ENCODE measurements at regions not wholly inside any gene's neighbourhood (a gene's known extent, or its start where the extent isn't known, plus 50 kb on each side); places are given as distances from the start of the nearest gene placed in this dataset.

DNA sequence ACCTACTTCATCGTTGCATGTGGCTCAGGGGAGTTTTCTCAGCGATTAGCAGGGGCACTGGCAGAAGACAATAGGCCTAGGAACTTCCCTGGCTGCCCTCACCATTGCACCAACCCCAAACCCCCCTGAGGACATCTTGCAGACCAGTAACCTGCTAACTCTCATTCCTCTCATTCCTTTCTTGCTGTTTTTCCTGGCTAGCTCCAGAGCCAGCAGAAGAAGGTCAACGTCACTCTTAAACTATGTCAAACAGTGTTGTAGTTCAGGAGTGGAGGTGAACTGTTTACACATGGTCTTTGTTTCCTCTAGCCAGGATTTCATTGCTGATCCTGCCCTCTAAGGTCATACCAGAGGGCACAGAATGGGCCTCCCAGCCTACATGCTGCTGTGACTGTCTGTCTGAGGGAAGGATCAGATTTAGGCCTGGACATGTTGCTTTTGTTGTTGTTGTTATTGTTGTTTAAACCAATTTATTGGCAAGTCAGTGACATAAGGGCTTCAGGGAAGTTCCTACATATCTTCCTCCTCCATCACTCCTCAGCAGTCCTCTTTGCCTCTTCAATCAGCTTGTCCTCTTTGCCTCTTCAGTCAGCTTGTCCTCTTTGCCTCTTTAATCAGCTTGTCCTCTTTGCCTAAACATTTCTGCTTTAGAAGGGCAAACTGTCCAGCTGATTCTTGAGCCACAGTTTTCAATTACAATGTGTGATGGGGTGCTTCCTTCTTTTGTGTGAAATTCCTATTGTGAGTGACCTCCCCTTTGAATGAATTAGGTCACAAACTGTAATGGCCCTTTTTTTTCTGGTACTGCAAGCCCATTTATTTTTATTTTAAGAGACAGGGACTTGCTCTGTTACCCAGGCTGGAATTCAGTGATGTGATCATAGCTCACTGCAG lies 471.9 kb upstream of the TNP1 start:
- Mint-ChIP-seq H3K4me3 (no peak overlapping the region), H3K27ac (no peak overlapping the region), H3K36me3 (no peaks in the 10 kb centered on the region), H3K9me3 (no peaks in the 10 kb centered on the region), H3K27me3 (peaks cover 5 to 7% of the 10 kb centered on the region in 2 donors), H3K4me1 (ENCODE audit: low read depth in 2 of 2) (no peaks in the 10 kb centered on the region)
- no peak for ATAC-seq
- no peak for DNase-seq (ENCODE audit: low spot score)

DNA sequence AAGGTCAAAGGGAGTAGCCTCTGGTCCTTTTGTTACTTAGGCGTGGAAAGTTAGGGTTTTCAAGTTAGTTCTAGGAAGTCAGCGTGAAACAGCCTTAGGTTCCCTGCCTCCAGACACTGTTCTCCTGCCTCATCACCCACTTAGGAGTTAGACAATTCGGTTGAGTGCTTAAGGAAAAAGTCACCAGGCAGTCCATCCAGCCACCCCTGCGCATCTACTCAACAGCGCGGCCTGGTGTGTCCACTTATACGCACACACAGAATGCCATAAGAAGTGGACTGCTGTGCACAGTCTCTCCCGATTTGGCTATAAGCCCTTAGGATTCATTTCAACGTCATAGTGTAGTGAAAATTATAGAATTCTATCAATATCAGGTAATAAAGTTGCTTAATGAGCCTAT lies 470.8 kb upstream of the TNP1 start:
- H3K4me1 Mint-ChIP-seq (ENCODE audit: low read depth in 2 of 2), result no peaks in the 10 kb centered on the region
- H3K4me3 Mint-ChIP-seq, result no peak overlapping the region

DNA sequence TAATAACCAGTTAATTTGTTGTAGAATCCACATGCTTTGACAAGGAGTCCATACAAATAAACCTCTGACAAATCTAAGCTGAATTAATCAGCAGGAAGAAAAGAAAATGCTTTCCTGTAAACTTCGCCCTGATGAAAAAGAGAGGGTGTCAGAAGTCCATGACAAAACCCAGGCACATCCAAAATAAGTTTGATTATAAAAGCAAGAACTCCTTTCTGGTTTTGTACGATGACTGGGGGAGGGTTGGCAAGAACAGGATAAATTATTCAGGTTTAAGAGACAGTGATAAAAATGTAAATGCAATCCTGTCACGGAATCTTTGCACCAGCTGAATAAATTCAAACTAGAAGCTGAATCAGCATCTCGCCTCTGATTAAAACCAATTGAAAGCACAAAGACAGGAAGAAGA lies 469.2 kb upstream of the TNP1 start:
- Mint-ChIP-seq H3K36me3 (peaks cover 12% of the 10 kb centered on the region), H3K4me3 (no peak overlapping the region), H3K4me1 (ENCODE audit: low read depth in 2 of 2) (no peaks in the 10 kb centered on the region), H3K9me3 (peaks cover 4% of the 10 kb centered on the region), H3K27ac (no peak overlapping the region), H3K27me3 (peaks cover 6 to 25% of the 10 kb centered on the region in 2 donors)
- no peak for DNase-seq (ENCODE audit: low spot score)
- no peak for ATAC-seq

More for the DNA sequence above, 470.8 kb upstream of the TNP1 start:
- Mint-ChIP-seq H3K27me3 (peaks cover 5 to 11% of the 10 kb centered on the region in 2 donors), H3K36me3 (no peaks in the 10 kb centered on the region), H3K27ac (no peak overlapping the region), H3K9me3 (no peaks in the 10 kb centered on the region)
- ATAC-seq, result no peak
- no peak for DNase-seq (ENCODE audit: low spot score)

DNA sequence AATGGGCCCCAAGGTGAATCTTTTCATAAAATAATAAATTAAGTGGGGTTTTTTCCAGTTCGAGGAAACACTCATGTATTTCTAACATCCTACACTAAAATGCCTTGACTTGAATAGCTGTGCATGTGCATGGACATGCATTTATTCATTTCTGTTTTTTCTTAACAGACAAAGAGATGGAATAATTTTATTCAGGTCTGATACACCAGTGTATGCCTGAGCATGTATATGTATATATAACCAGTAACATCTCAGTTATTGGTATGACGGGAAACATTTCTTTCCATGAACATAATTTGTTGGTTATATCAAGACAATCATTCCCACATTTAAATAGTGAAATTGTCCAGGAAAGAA lies 468.7 kb upstream of the TNP1 start:
- no peaks in the 10 kb centered on the region for H3K4me1 Mint-ChIP-seq (ENCODE audit: low read depth in 2 of 2)
- H3K27ac Mint-ChIP-seq, result no peak overlapping the region
- no peak for DNase-seq (ENCODE audit: low spot score)
- peaks cover 6% of the 10 kb centered on the region for H3K9me3 Mint-ChIP-seq
- no peak overlapping the region for H3K4me3 Mint-ChIP-seq
- ATAC-seq, result no peak
- H3K36me3 Mint-ChIP-seq, result peaks cover 16% of the 10 kb centered on the region
- H3K27me3 Mint-ChIP-seq, result peaks cover 8 to 29% of the 10 kb centered on the region in 2 donors

DNA sequence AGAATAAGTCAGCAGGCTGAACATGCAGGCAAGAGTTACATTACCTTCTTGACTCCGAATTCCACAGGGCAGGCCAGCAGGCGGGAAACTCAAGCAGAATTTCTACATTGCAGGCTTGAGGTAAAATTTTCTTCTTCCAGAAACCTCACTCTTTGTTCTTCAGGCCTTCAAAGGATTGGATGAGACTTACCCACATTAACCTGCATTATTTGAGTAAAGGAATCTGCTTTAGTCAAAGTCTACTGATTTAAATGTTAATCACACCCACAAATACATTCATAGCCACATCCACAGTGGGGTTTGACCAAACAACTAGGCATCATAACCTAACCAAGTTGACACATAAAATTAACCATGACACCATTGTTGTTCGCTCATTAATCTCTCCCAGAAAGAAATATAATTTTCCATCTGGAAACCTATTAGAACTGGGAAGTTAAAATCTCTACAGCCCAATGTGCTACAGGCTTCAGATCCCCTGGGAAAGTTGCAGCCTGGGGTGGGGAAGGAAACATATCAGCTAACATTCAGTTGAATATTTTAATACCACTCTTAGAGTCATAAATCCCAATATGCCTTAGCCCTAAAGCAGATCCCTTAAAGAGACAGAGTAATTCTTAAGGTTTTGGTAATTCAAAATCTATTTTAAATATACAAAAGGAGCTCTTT lies 468.2 kb upstream of the TNP1 start:
- DNase-seq (ENCODE audit: low spot score), result no peak
- Mint-ChIP-seq H3K36me3 (peaks cover 16% of the 10 kb centered on the region), H3K27me3 (peaks cover 8 to 29% of the 10 kb centered on the region in 2 donors), H3K4me3 (no peak overlapping the region), H3K9me3 (peaks cover 6% of the 10 kb centered on the region), H3K4me1 (ENCODE audit: low read depth in 2 of 2) (no peaks in the 10 kb centered on the region), H3K27ac (no peak overlapping the region)
- no peak for ATAC-seq

DNA sequence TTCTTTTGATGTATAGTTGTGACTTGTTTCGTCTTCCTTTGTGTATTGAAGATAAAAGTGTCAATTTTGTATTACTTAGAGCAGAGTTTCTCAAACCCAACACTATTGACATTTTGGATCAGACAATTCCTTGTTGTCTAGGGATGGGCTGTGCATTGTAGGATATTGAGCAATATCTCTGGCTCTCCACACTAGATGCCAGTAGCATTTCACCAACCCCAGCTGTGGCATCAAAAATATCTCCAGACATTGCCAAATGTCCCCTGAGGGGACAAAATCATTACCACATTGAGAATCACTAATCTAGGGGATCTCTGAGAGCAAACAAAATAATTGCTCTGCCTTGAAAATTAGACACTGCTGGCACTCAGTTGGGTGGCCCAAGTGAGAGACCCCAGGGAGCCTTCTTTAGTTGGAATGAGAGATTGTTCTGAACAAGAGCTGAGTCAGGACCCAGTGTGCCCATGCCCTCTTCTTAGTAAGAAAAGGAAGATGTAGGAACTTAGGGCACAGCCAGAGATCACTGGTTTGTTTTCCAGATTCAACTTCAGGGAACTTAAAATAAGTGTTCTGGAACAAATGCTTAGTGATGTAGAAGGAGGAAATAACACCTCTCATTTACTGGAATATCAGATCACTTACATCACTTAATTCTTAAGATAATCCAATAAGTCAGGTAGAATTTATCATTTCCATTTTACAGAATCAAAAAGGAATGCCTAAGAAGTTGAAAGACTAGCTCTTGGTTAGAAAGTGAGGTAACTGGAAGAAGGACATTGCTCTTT lies 466.6 kb upstream of the TNP1 start:
- peaks cover 6% of the 10 kb centered on the region for H3K9me3 Mint-ChIP-seq
- no peak overlapping the region for H3K4me3 Mint-ChIP-seq
- ATAC-seq (no peak), DNase-seq (ENCODE audit: low spot score) (no peak)
- H3K4me1 Mint-ChIP-seq (ENCODE audit: low read depth in 2 of 2), result no peaks in the 10 kb centered on the region
- peaks cover 8 to 29% of the 10 kb centered on the region in 2 donors for H3K27me3 Mint-ChIP-seq
- H3K36me3 Mint-ChIP-seq, result peaks cover 16% of the 10 kb centered on the region
- no peak overlapping the region for H3K27ac Mint-ChIP-seq

DNA sequence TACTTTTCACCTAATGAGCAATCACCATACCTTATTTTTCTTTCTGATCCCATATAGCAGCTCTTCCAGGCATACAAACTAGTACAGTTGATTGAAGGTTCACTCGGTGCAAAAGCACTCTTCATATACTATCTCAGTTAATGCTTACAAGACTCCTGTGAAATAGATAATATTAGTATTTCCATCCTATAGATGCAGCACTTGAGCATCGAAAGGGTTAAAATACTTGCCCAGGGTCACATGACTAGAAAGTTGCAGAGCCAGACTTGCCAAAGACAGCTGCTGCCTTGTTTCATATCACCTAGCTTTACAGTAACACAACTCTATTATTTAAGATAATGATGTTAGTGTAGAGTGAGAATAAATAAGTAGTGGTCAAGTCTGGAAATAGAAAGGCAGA lies 466.0 kb upstream of the TNP1 start:
- no peak for DNase-seq (ENCODE audit: low spot score)
- Mint-ChIP-seq H3K27ac (no peak overlapping the region), H3K4me1 (ENCODE audit: low read depth in 2 of 2) (no peaks in the 10 kb centered on the region), H3K4me3 (no peak overlapping the region), H3K27me3 (peaks cover 8 to 29% of the 10 kb centered on the region in 2 donors), H3K36me3 (peaks cover 16% of the 10 kb centered on the region), H3K9me3 (peaks cover 6% of the 10 kb centered on the region)
- no peak for ATAC-seq

DNA sequence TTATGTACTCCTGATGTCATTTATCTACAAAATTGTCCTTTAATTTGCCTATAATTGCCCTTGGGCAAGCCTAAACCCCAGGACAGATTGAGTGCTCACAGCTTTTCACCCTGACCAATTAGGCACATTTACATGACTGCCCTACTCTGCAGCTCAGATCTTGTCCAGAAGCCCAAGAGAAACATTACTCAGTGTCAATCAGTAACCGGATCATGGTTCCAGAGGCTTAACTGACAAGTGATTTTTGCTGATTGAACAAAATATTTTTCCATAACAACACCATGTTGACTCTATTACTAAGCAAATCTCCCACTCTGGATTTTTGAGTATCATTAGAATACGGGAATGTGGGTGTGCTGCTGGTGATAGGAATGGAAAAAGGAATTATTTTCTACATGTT lies 465.4 kb upstream of the TNP1 start:
- Mint-ChIP-seq H3K9me3 (peaks cover 6% of the 10 kb centered on the region), H3K36me3 (peaks cover 16% of the 10 kb centered on the region), H3K4me1 (ENCODE audit: low read depth in 2 of 2) (no peaks in the 10 kb centered on the region), H3K27me3 (peaks cover 8 to 29% of the 10 kb centered on the region in 2 donors), H3K4me3 (no peak overlapping the region), H3K27ac (no peak overlapping the region)
- ATAC-seq (no peak), DNase-seq (ENCODE audit: low spot score) (no peak)

DNA sequence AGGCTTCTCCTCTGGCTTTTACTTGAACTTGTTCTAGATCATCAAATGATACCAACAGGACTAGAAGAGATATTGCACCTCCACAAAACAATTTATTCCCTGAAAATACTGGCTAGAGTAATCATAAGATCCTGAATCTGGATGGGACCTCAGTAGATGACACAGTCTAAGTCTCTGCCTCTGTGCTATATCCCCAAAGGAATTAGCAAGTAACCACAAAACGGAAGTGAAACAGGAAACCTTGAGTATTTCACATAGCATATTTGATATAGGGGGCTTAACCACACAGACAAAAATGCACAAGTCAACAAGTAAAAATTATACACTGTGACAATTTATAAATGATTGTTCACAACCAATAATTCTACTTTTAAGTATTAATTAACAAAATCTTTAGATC lies 456.9 kb upstream of the TNP1 start:
- H3K9me3 Mint-ChIP-seq, result no peaks in the 10 kb centered on the region
- H3K36me3 Mint-ChIP-seq, result no peaks in the 10 kb centered on the region
- peaks cover 14 to 17% of the 10 kb centered on the region in 2 donors for H3K4me1 Mint-ChIP-seq (ENCODE audit: low read depth in 2 of 2)
- H3K27ac Mint-ChIP-seq, result no peak overlapping the region
- H3K4me3 Mint-ChIP-seq, result no peak overlapping the region
- ATAC-seq (no peak), DNase-seq (ENCODE audit: low spot score) (no peak)
- peaks cover 0 to 7% of the 10 kb centered on the region in 2 donors for H3K27me3 Mint-ChIP-seq

DNA sequence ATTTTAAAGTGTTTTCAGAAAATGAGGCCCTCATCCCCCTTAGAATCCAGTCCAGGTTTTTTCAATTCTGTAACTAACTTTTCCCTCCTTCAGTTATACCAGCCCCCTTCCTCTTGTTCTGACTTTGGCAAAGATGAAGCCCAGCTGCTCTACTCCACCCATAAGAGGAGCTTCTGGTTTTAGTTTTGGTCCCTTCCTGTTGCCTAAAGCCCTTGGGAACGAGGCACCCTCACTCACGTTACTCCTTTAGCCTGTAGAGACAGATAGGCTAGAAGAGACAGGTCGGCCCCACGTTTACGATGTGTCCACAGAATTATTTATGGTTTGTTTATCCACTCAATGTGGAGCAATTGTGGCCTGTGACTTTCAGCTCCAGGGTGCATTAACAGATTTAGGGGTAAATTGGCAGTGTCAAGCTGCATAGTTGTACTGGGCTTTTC lies 454.2 kb upstream of the TNP1 start:
- H3K27me3 Mint-ChIP-seq, result peaks cover 0 to 14% of the 10 kb centered on the region in 2 donors
- no peaks in the 10 kb centered on the region for H3K36me3 Mint-ChIP-seq
- DNase-seq (ENCODE audit: low spot score) (no peak), ATAC-seq (no peak)
- H3K27ac Mint-ChIP-seq, result no peak overlapping the region
- H3K9me3 Mint-ChIP-seq, result no peaks in the 10 kb centered on the region
- H3K4me1 Mint-ChIP-seq (ENCODE audit: low read depth in 2 of 2), result peaks cover 14 to 17% of the 10 kb centered on the region in 2 donors
- H3K4me3 Mint-ChIP-seq, result no peak overlapping the region

DNA sequence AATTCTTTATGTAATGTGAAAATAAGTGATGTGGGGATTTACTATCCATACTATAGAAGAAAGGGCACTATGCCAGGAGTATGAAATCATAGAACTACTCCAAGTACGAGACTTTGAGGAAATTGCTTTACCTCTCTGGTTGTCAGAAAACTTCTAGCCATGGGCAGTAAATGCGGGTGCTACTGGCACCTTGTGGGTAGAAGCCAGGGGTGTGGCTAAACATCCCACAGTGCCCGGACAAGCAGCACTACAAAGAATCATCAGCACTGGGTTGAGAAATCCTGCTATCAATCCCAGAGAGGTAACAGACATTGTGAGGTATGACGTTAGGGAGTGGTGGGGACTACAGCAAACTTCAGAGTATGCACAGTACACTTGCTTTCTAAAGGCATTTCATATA lies 453.5 kb upstream of the TNP1 start:
- no peaks in the 10 kb centered on the region for H3K36me3 Mint-ChIP-seq
- H3K27me3 Mint-ChIP-seq, result peaks cover 2 to 14% of the 10 kb centered on the region in 2 donors
- H3K9me3 Mint-ChIP-seq, result no peaks in the 10 kb centered on the region
- no peak overlapping the region for H3K4me3 Mint-ChIP-seq
- peaks cover 14 to 17% of the 10 kb centered on the region in 2 donors for H3K4me1 Mint-ChIP-seq (ENCODE audit: low read depth in 2 of 2)
- no peak overlapping the region for H3K27ac Mint-ChIP-seq
- ATAC-seq (no peak), DNase-seq (ENCODE audit: low spot score) (no peak)

DNA sequence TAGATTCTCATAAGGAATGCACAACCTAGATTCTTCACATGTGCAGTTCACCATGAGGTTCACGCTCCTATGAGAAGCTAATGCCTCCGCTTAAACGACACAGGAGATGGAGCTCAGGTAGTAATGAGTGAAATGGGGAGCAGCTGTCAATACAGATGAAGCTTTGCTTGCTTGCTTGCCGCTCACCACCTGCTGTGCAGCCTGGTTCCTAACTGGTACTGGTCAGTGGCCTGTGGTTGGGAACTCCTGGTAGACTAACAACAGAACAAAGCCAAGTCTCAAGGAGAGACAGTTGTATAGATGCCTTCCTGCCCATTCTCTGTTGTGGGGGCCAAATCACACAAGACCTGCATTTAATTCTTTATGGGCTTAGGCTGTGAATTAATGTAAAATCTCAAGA lies 449.2 kb upstream of the TNP1 start:
- no peak for DNase-seq (ENCODE audit: low spot score)
- H3K36me3 Mint-ChIP-seq, result no peaks in the 10 kb centered on the region
- H3K27me3 Mint-ChIP-seq, result peaks cover 9 to 22% of the 10 kb centered on the region in 2 donors
- H3K4me1 Mint-ChIP-seq (ENCODE audit: low read depth in 2 of 2), result no peaks in the 10 kb centered on the region
- no peak for ATAC-seq
- no peaks in the 10 kb centered on the region for H3K9me3 Mint-ChIP-seq
- no peak overlapping the region for H3K4me3 Mint-ChIP-seq
- no peak overlapping the region for H3K27ac Mint-ChIP-seq

DNA sequence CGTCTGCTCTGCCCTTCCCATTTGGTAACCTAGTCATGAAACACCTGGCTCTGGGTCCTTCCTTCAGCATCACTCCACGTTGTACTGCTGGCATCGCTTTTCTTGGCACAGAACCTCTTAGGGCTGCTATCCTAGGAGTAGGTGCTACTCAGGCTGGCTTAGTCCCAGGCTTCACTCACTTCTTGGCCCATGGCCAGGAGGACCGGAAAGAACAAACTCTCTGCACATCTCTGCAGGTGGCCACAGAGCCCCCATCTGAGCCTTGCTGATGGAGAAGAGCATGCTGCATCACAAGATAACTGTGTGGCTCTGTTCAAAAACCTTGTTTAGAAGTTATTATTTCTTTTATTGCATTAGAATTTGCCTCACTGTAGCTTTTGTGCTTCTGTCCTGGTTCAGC lies 447.2 kb upstream of the TNP1 start:
- H3K27ac Mint-ChIP-seq, result no peak overlapping the region
- ATAC-seq (no peak), DNase-seq (ENCODE audit: low spot score) (no peak)
- no peaks in the 10 kb centered on the region for H3K36me3 Mint-ChIP-seq
- H3K27me3 Mint-ChIP-seq, result peaks cover 9 to 22% of the 10 kb centered on the region in 2 donors
- H3K4me3 Mint-ChIP-seq, result no peak overlapping the region
- H3K4me1 Mint-ChIP-seq (ENCODE audit: low read depth in 2 of 2), result no peaks in the 10 kb centered on the region
- H3K9me3 Mint-ChIP-seq, result no peaks in the 10 kb centered on the region

DNA sequence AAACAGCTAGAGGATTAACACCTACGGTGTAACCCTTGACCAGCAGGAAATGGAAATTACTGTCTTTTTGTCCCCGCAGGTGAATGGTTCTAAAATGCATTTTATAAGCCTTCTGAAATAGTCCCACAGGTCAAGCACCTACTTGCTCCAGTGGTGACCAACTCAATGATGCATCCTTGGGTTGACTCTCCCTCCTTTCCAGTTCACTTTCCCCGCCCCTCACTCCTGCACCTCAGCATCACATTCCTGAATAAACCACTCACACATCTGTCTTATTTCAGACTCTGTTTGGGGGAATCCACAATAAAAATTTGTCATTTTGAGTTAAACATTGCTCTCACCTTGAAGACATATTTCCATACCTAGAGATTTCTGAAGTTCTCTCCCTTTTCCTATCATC lies 446.0 kb upstream of the TNP1 start:
- no peak overlapping the region for H3K27ac Mint-ChIP-seq
- no peaks in the 10 kb centered on the region for H3K36me3 Mint-ChIP-seq
- H3K4me1 Mint-ChIP-seq (ENCODE audit: low read depth in 2 of 2), result no peaks in the 10 kb centered on the region
- DNase-seq (ENCODE audit: low spot score) (no peak), ATAC-seq (no peak)
- peaks cover 9 to 22% of the 10 kb centered on the region in 2 donors for H3K27me3 Mint-ChIP-seq
- no peak overlapping the region for H3K4me3 Mint-ChIP-seq
- no peaks in the 10 kb centered on the region for H3K9me3 Mint-ChIP-seq
